NCI-H1930 (cell line): ENCODE measurements at regions not wholly inside any gene's neighbourhood (a gene's known extent, or its start where the extent isn't known, plus 50 kb on each side); places are given as distances from the start of the nearest gene placed in this dataset.

ENCODE experiments used
- DNase-seq, 2 experiments: peaks; one replicate each; lab custom pipeline; 2025; lab: John Stamatoyannopoulos, UW

DNA sequence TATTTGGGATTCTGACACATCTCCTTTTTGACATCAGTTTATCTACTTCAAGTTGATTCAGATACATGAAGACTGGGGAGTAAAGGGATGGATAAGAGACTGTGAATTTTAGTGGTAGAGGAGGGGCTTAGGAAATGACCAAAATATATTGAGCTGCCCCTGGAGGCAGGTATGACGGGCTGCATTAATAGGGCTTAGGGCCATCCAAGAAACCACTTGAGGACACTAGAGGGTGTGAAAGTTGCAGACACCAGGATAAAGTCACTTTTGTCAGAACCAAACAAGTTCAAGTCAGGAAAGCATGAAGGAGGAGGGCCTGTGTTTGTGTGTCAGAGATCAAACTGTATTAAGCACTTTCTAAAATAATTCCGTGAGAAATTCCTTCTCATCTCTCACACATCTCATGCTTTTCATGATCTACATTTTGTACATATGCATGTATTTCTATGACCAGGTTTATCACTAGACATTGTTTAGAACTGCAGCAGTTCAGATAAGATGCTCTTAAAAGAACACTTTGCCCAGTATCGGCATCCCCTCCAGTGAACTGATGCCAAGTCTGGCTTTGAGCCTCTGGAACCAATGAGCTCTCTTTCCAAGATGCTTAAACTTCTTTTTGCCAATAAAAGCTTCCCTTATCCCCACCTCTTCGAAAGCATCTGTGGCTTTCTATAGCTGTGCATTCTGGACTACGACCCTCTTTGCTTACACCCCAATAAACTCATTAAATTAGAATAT, 136.9 kb downstream of the SLC38A1 start:
- no peak for DNase-seq

DNA sequence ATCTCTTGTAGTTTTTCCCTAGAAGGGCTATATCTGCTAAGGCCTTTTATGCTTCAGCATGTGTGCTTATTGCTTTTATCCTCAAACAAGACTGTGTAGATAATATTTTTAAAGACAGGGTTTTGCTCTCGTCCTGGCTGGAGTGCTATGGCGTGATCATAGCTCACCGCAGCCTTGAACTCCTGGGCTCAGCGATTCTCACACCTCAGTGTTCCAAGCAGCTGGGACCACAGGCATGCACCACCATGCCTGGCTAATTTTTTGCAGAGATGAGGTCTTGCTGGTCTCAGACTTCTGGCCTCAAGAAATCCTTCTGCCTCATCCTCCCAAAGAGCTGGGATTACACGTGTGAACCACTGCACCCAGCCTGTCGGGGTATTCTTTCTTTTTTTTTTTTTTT, 137.3 kb upstream of the SCAF11 start:
- no peak for DNase-seq

DNA sequence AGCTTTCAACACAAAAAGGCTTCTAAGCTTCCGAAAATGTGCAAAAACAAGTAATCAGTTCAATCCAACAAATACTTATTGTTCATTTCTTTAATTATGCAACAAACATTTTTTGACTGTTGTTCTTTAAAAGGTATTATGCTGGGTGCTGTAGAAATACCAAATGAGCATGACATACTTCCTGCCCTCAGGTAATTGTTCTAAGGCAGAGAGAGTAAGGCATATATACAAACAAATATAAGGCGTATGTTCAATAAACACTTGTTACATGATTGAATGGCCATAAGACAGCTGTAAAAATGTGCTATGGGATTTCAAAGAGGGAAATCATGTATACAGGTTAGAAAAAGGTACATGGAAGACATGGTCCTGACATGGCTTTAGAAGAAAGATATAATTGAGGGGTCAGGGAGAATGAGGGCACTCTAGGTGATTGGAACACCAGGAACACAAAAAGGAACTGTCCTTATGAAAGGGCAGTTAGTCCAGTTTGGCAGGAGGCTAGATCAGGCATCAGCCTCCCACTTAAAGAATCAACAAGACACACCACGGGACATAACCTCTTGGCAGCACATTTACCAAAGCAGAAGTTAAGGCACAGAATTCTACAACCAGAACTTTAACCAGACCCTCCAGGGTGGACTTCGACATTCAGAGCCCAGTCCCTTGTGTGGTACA, 135.8 kb upstream of the SCAF11 start:
- DNase-seq, result no peak

DNA sequence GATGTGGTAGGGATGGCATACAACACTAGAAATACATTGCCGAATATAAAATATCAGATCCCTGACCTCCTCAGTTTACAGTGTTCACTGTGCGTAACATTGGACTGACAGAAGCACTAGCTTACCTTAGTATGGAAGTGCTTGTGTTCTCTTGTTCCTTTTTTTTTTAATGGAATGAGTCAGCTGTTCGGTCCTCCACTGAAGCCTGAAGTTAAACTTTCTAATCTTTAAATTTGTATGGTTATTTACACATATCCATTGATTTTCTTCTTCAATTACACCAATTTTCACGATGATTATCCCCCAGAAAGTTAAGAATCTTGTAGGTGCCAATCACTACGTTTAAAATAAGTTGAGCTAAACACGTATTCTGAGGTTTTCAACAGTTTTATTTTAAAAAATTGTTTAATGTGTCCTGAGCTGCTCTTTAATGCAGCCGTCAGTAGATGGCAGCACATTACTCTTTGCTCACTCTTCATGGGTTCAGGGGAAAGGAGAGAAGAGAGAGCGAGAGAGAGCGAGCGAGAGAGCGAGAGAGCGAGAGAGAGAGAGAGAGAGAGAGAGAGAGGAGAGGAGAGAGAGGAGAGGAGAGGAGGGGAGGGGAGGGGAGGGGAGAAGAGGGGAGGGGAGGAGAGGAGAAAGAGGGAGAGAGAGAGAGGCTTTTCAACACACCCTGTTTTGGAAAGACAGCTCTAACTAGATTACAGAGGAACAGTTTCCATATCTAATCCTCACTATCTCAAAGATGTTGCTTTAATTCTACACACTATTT, 134.7 kb upstream of the SCAF11 start:
- DNase-seq, result peak; percentile 76 to 85

DNA sequence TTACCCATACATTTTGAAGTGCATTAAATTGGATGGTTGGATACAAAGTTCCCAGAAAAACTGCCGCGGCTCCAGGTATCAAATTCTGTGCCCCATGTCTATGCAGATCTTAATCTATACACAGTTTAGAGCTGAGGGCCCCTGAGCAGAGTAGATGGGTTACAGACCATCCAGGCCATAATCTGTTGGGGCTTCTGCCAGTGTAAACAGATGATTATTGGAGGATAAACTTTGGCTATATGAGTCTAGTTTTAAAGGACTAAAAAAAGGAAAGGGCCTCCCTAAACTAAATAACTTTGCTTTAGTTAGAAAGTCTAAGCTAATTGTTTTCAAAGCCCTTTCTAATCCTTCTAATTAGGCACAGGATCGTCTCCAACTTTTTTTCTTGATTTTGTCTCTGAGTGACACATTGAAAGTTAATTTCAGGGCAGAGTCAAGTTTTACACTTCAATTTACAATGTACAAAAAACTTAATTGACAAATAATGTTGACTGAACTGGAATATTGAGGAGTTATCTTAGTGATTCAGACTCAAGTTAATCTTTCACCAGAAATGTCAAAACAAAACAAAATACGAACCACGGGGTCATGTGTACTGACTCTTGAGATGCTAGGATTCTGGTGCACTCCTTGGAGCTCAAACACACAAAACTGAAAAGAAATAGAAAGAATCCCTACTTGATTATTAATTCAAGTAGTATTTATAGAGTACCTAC, 133.9 kb upstream of the SCAF11 start:
- no peak for DNase-seq

DNA sequence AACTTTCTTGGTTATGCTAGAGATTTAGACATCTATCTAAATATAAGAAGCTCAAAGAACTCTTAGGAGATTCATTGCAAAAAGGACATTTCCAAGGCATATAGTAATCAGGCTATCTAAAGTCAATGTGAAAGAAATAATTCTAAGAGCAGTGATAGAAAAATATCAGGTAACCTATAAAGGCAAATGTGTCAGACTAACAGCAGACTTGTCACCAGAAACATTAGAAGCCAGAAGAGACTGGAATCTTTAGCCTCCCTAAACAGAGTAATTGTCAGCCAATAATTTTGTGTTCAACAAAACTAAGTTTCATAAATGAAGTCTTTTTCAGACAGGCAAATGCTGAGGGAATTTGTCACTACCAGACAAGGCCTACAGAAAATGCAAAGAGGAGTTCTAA, 122.0 kb upstream of the SCAF11 start:
- DNase-seq, result no peak

DNA sequence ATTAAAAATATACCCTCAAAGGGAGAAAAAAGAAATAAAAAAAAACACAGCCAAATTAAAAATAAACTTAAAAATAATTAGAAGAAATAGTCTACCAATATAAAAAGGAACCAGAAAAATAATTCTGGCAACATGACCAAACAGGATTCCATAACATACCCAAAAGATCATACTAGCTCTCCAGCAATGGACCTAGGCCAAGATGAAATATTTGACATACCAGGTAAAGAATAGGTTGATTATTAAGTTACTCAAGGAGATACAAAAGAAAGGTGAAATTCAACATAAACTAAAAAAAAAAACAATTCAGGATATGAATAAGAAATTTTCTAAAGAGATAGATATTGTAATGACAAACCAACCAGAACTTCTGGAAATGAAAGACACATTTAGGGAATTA, 121.3 kb upstream of the SCAF11 start:
- no peak for DNase-seq

DNA sequence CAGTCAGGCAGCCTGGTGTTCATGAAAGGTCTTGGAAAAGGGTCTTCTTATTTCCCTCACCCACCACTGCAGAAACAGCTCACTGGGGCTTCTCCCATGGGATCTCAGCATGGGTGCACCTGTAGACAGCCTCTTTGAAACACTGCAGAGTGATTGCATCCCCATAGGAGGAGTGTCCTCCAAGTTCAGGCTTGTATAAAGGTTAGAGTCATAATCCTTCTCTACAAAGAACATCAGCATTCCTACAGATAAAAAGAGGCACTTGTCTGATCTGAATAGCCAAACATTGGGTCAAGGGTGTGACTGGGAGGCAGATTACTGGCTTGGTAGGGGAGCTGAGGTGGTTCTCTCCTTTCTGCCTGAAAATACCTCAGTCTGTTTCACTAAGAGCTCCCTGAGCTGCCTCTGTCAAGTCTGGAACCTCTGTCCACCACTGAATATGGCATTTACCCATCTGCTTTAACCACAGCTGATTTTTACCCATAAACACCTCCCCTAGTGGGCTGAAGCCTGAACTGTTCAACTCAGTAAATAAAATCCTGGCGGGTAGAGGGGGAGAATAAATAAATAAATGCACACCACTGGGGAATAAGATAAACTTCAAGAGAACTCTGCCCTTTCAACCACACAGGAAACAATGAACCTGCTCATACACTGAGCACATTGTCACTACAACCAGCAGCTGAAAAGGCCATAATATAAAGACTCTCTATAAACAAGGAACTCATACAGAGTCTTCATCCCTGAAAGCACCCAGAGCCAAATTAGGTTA, 120.7 kb upstream of the SCAF11 start:
- DNase-seq, result no peak

DNA sequence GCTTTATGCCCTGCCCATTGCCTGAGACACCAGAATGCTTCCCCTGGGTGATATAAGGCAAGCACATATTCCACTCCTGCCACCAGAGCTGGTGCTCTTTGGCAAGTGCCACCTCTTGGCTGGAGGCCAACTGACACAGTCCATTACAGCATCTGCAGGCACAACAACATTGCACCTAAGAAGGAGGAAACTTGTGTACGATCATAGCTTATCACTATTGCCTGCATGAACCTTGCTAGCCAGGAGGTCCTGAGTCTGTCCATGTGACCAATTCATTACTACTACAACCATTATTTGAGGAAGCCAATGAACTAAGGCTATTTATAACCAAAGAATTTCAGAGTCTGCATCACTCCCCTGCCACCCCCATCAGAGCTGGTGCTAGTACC, 119.8 kb upstream of the SCAF11 start:
- DNase-seq, result no peak

DNA sequence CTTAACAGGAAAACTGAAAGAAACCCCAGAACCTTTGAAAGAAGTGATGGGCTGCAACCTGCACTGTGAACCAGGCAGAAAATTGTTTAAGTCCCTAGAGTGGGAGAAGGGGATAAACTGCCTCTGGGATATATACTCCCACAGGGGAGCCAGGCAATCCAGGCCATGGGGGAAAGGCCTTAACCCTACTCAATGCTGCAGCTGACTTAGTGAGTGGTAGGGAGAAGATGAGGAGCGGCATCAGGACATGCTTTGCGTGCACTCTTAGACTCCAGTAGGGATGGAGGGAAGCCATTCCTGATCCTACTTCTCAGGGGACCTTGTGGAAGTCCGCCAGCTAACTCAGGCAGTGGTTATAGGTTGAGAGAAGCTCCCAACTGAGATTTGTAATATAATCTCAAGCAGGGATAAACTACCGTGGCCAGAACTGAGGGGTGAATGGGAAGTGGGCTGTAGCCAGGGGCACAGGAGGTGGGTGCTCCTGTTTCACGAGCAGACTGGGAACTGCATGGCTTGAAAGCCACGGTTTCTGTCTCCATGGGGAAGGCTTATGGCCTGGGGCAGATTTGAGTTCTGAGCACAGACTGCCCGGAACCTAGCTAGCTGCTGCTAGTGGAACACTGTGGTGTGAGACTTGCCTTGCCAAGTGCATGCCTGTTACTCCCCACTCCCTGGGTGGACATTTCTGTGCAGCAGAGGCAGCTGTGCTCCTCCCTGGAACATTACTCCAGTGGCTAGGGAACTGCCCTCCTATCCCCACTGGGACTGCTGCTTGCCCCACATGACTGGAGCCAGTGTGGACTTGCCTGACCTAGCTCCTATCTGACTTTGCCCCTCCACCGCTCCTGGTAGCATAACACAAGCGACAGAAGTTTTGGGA, 119.2 kb upstream of the SCAF11 start:
- no peak for DNase-seq

DNA sequence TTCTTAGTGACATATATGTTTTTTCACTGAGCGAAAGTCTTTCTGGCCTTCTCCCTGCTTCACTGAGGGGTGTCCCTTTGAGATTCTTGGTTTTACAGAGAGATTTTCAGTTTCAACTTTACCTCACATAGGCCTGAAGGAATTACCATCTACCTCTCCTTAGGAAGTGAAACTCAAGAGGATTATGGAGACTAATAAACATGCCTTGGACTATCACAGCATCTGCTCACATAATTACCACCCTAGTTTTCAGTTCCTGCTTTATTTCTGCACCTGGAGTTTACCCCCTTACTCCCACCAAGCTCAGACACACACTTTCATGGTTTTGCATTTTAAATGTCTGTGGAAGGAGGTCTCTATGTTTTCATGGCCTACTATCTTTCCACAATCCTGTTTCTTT, 118.3 kb upstream of the SCAF11 start:
- DNase-seq, result no peak

DNA sequence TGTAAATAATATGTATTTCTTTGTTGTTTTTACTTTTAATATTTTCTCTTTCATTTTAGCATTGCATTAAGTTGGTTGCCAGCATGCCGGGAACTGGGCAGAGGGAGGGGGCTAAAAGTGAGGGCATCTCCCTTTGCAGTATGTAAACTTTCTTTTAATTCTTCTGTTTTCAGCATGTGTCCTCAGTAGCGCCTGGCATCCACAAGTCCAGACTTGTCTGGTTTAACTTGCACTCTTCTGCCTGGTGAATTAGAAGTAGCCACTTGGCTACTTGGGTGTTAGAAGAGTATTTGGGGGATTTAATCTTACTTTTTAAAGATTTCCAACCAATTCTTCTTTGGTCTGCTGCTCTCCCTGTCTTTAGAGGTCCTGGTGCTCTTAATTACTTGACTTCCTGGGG, 117.2 kb upstream of the SCAF11 start:
- DNase-seq, result no peak

DNA sequence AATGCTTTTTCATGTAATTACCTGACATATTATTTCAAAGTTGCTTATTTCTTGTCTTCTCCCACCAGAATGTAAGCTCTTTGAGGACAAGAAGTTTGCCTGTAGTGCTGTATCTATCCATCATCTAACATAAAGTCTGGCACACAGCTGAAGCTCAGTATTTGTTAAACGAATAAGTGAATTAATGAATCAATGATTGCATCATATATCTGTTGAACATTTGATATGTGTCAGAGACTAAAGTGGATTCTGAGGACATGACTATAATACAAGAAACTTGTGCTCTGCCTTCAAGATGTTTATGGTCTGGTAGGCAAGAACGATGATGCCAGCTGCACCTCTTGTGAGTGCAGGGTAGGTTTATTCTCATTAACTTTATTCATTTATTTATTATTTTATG, 115.4 kb upstream of the SCAF11 start:
- DNase-seq, result no peak

DNA sequence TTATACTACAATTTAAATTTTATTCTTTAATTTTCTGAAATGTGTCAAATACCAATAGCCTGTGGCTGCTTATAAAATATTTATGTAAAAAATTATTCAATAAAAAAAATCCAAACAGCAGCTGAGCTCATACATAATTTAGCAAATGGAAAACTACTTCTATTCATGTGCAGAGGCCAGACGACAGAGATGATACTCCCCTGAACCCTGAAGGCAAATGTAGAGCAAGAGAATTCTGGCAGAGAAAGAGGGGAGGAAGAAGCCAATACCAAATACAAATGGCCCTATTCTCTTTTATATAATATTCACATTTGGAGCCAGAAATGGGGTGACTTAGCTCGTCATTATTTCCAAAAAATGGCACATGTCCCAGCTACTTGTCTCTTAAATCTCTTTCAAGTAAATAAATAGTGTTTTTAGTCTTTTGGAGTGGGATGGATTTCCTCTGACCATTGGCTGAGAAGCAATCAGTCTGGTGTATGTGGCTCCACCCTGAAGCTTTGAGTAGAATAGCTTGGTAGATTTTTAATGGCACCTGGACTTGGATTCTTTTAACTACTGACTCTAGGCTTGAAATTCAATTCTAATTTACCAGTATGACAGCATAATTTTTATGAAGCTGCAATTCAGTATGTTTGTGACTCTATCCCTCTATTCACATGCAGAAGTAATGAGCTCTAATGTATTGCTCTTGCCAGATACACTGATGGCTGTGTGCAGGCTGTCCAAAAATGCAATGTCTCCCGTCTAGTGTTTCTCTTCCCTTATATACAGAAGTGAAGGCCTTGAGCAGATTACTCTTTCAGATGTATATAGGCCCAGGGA, 113.4 kb upstream of the SCAF11 start:
- DNase-seq, result no peak

DNA sequence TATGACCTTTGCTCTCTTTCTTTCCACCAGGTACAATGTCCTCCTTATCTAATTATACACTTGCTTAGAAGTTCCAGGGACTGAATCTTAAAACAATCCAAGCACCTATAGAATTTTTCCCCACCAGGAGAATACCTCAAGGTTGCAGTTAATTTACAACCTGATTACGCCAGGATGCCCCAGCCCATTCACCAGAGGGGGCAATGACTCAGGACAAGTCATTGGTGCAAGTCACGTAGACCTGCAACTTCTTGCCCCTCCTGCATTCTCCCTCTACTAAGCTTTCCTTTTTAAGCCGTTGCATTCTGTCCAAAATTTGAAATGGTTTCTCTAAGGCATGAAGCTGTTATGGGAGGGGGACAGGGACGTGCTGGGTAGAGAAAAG, 111.1 kb upstream of the SCAF11 start:
- DNase-seq, result no peak

DNA sequence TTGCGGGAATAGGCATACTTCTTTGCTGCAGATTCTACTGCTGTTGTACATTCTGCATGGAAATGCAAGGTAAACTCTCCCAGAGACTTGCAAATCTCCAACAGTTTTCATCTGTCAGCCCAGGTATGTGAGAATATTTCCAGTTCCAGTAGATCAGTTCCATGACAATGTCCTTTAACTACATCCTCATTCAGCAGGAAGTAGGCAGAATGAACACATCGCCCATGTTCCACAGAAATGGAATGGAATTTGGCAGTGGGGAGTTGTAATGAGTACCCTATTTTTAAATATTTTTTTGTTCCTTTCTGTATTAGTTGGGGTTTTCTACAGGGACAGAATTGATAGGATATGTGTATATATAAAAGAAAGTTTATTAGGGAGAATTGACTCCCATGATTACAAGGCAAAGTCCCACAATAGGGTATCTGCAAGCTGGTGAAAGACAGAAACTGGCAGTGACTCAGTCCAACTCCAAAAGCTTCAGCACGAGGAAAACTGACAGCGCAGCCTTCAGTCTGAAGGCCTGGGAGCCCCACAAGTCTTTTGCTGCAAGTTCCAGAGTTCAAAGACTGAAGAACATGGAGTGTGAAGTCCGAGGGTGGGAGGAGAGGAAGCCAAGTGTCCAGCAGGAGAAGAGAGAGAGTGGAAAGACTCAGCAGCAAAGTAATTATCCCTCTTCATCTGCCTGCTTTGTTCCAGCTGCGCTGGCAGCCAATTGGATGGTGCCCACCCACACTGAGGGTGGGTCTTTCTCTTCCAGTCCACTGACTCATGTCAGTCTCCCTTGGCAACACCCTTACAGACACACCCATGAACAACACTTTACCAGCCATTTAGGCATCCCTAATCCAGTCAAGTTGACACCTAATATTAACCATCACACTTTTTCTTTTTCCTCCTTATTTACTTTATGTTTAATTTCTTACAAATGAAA, 110.4 kb upstream of the SCAF11 start:
- no peak for DNase-seq

DNA sequence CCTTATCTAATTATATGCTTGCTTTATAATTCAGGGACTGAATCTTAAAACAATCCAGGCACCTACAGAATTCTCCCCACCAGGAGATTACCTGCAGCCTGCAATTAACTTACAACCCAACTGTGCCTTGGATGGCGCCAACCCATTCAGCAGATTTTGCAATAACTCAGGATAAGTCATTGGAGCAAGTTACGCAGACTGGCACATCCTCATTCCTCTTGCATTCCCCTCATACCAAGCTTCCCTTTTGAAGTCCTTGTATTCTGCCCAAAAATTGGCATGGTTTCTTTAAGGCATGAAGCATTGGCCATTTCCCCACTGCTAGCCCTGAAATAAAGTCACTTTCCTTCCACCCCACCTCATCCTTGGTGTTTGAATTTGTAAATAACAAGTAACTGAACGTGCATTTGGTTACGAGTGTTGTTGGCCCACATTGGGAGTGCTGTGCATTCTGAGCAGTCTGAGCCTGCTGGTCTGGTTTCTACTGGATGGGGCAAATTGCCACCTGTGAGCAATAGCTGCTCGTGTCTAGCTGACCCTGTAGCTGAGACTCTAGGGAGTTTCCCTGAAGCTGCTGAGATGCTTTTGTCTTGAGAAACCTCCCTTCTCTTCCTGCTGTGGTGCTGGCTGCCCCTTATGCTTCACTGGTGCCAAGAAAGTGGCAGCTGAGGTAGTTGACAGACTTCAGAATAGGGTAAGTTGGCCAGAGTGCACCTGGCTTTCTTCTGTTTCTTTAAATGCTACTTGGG, 99.2 kb upstream of the SCAF11 start:
- DNase-seq, result no peak

DNA sequence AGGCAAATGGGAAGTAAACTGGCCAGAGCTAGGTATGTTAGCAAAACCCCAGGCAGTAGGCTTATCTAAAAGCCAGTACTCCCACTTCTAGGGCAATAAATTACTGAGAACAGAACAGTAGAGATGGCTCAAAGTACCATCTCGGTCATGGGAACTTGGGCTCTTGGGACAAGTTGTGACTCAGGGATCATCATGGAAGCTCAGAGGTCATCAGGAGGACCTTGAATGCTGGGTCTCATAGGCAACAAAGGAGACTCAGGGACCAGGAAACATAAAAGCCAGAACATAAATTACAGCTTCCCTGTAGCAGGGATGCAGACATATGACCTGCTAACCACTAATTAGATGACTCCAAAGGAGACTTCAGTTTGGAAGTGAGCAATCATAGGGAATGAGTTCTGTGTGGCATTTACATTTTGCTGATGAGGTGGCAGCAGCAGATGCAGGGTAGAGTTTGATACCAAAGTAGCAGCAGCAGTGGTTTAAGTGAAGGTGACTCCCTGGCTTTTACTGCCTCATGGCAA, 97.6 kb upstream of the SCAF11 start:
- no peak for DNase-seq
